BJ (cell line): ENCODE measurements at regions not wholly inside any gene's neighbourhood (a gene's known extent, or its start where the extent isn't known, plus 50 kb on each side); places are given as distances from the start of the nearest gene placed in this dataset.

Experiments used
- CTCF ChIA-PET: fragments of 350-600 bp; formaldehyde crosslinking; extraction: SDS; loops from one replicate; lab custom pipeline; 2021; ENCODE audit warnings: antibody characterized with exemption, inconsistent platforms; lab: Yijun Ruan, JAX
- POLR2A ChIA-PET: fragments of 300-600 bp; sonication (Branson Sonifier 250); formaldehyde crosslinking; extraction: SDS; loops from one replicate; lab custom pipeline; 2021; ENCODE audit warnings: antibody characterized with exemption; lab: Charles Lee
- DNase-seq: peaks from one replicate; pipeline ENCODE4 v3.0.0-alpha.2; 2011; ENCODE audit warnings: low read depth
- H3K27me3 ChIP-seq: 2 replicates; pipeline ENCODE4 v1.6.0; 2011; ENCODE audit warnings: low read length; ENCODE audit not compliant: control insufficient read depth, insufficient read depth
- H3K36me3 ChIP-seq: 2 replicates; pipeline ENCODE4 v1.5.1; 2011; ENCODE audit warnings: low read length; ENCODE audit not compliant: control insufficient read depth, insufficient read depth
- H3K4me3 ChIP-seq: 2 replicates; pipeline ENCODE4 v1.5.1; 2011; ENCODE audit warnings: low read depth, mild to moderate bottlenecking, control low read depth, low read length
- TF ChIP-seq, protein P1 (sequence below): IDR thresholded peaks from 2 replicates; pipeline ENCODE4 v1.5.1; 2011; ENCODE audit warnings: low read depth, mild to moderate bottlenecking, control low read depth, inconsistent platforms, low read length, moderate library complexity; ENCODE audit not compliant: insufficient read depth

GRCh38 chr2:56464613-56465012, 280.8 kb downstream of the CCDC85A start:
- CTCF ChIA-PET = no interaction called here
- Histone ChIP-seq H3K27me3 (no peaks in the 10 kb centered on the region), H3K4me3 (no peak overlapping the region), H3K36me3 (no peaks in the 10 kb centered on the region)
- TF ChIP-seq, protein P1, sequence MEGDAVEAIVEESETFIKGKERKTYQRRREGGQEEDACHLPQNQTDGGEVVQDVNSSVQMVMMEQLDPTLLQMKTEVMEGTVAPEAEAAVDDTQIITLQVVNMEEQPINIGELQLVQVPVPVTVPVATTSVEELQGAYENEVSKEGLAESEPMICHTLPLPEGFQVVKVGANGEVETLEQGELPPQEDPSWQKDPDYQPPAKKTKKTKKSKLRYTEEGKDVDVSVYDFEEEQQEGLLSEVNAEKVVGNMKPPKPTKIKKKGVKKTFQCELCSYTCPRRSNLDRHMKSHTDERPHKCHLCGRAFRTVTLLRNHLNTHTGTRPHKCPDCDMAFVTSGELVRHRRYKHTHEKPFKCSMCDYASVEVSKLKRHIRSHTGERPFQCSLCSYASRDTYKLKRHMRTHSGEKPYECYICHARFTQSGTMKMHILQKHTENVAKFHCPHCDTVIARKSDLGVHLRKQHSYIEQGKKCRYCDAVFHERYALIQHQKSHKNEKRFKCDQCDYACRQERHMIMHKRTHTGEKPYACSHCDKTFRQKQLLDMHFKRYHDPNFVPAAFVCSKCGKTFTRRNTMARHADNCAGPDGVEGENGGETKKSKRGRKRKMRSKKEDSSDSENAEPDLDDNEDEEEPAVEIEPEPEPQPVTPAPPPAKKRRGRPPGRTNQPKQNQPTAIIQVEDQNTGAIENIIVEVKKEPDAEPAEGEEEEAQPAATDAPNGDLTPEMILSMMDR = no peak
- DNase-seq = no peak
- POLR2A ChIA-PET = no interaction called here

GRCh38 chr2:56465491-56465890, 281.7 kb downstream of the CCDC85A start:
- ChIA-PET POLR2A (no interaction called here), CTCF (no interaction called here)
- Histone ChIP-seq H3K36me3 (no peaks in the 10 kb centered on the region), H3K4me3 (no peak overlapping the region), H3K27me3 (no peaks in the 10 kb centered on the region)
- DNase-seq = no peak
- TF ChIP-seq, protein P1 = no peak

DNA sequence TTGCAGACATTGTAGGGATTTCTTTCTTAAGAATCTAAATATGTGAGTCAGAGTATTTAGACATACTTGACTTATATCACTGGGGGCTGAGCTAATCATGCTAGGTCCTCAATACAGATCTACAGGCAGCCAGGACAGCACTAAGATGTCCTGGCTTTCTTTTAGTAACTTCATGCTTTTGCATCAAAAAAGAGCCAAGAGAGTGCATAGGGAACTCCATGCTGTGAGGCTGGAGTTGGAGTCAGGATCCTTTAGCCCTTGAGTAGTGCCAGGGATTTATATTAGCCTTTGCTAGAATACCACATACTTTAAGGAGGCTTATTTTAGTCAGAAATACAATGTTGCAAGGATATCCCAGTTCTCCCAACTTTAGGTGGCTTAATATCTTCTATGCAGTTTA, 289.7 kb downstream of the CCDC85A start:
- Histone ChIP-seq H3K27me3 (no peaks in the 10 kb centered on the region), H3K4me3 (no peak overlapping the region), H3K36me3 (no peaks in the 10 kb centered on the region)
- no peak for DNase-seq
- ChIA-PET POLR2A (no interaction called here), CTCF (interaction anchor here (1.1 to 1.4 kb wide), 2 partner anchors 9 to 290 kb away, joined by 3 to 4 read pairs; partner anchors contain the start of gene CCDC85A)
- TF ChIP-seq, protein P1 = no peak

GRCh38 chr2:56474412-56475158, 290.8 kb downstream of the CCDC85A start:
- H3K4me3 ChIP-seq = no peak overlapping the region
- TF ChIP-seq, protein P1 = no peak
- CTCF ChIA-PET = interaction anchor here (0.6 to 1.4 kb wide), 2 partner anchors 291 to 1032 kb away, joined by 3 to 4 read pairs; partner anchors contain the start of gene CCDC85A
- H3K27me3 ChIP-seq = no peaks in the 10 kb centered on the region
- H3K36me3 ChIP-seq = no peaks in the 10 kb centered on the region
- DNase-seq = peak; percentile 11
- POLR2A ChIA-PET = no interaction called here

DNA sequence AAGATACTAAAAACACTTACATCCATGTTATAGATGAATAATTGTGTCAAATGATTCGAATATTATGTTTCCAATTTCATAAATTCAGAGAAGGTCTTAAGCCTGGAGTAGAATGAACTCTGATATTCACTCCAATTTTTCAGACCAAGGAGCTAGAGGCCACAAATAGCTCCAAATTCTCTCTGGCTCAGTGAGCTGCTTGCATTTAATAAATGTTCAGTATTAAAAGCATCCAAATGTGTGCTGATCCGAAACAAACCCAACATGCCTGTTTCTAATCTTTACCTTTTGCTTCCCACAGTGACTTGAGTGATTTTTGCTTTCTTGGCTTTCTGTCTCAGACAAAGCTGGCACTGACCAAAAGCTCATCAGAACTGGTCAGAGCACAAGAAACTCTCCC, 291.4 kb downstream of the CCDC85A start:
- Histone ChIP-seq H3K4me3 (no peak overlapping the region), H3K27me3 (no peaks in the 10 kb centered on the region), H3K36me3 (no peaks in the 10 kb centered on the region)
- POLR2A ChIA-PET = no interaction called here
- CTCF ChIA-PET = interaction anchor here (0.6 kb wide), 1 partner anchor 1032 kb away, joined by 3 read pairs; no protein-coding TSS in a partner anchor
- DNase-seq = no peak
- TF ChIP-seq, protein P1 = no peak
